GM12892 (cell line): ENCODE measurements at regions not wholly inside any gene's neighbourhood (a gene's known extent, or its start where the extent isn't known, plus 50 kb on each side); places are given as distances from the start of the nearest gene placed in this dataset.

Experiments
- POLR2A ChIP-seq: IDR thresholded peaks from 2 replicates; pipeline ENCODE4 v1.6.1; 2011; ENCODE audit warnings: low read depth, low read length, control low read depth
- POLR2AphosphoS5 ChIP-seq: IDR thresholded peaks from 2 replicates; pipeline ENCODE4 v1.6.1; 2011; ENCODE audit warnings: low read depth, low read length, control low read depth
- TAF1 ChIP-seq: IDR thresholded peaks from 2 replicates; pipeline ENCODE4 v1.6.1; 2011; ENCODE audit warnings: low read depth, mild to moderate bottlenecking, control low read depth, low read length, borderline replicate concordance

GRCh38 chr13:31032528-31033113, 100.2 kb downstream of the TEX26 start:
- no peak for TF ChIP-seq POLR2AphosphoS5
- no peak for TF ChIP-seq POLR2A
- TF ChIP-seq TAF1 = no peak
